ENCODE measurements at regions not wholly inside any gene's neighbourhood (a gene's known extent, or its start where the extent isn't known, plus 50 kb on each side); places are given as distances from the start of the nearest gene placed in this dataset.

DNA sequence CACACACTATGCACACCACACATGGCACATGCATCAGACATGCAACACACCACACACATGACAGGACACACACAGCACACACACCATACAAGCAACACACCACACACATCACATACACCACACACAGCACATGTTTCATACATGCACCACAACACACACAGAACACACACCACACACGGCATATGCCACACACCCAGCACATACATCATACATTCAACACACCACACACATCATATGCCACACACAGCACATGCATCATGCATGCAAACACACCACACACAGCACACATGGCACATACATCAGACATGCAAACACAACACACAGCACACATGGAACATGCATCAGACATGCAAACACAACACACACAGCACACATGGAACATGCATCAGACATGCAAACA, 80.7 kb upstream of the LRPAP1 start:
- no peak for TF ChIP-seq CTCF (IDR thresholded peaks at IDR 0.05)
- TF ChIP-seq, protein P1, sequence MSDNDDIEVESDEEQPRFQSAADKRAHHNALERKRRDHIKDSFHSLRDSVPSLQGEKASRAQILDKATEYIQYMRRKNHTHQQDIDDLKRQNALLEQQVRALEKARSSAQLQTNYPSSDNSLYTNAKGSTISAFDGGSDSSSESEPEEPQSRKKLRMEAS (IDR thresholded peaks at IDR 0.05): no peak
- TF ChIP-seq SMC3 (IDR thresholded peaks at IDR 0.05): no peak
- TF ChIP-seq, protein P2, sequence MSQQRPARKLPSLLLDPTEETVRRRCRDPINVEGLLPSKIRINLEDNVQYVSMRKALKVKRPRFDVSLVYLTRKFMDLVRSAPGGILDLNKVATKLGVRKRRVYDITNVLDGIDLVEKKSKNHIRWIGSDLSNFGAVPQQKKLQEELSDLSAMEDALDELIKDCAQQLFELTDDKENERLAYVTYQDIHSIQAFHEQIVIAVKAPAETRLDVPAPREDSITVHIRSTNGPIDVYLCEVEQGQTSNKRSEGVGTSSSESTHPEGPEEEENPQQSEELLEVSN (IDR thresholded peaks at IDR 0.05; ENCODE audit: borderline replicate concordance, low read depth): no peak

All from A549 (cell line).